RCC 7860 (cell line): ENCODE measurements at regions not wholly inside any gene's neighbourhood (a gene's known extent, or its start where the extent isn't known, plus 50 kb on each side); places are given as distances from the start of the nearest gene placed in this dataset.

ENCODE experiments used
- DNase-seq: peaks from one replicate; pipeline ENCODE4 v3.0.0-alpha.2; 2015; ENCODE audit warnings: low spot score
- FAIRE-seq: peaks from 2 replicates; lab custom pipeline; 2012; peaks lifted over from hg19 to GRCh38; lab: Jason Lieb, UNC

DNA sequence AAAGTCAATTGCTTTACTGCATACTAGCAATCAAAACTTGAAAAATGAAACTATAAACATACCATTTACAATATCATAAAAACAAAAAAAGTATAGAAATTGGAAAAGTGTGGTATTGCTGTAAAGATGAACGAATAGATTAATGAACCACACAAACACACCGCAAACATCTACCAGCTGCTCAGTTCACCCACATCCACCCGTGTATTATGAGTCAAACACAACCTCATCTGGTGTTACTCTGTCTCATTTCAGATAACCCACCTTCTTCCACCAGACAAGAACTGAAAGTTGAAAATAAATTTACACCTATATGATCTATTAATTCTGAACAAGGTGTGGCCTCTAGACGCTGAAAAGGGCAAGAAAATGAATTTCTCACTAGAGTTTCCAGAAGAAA is 53.3 kb downstream of the BLID start:
- no peak for FAIRE-seq
- no peak for DNase-seq

GRCh38 chr11:122059565-122059964 is 56.5 kb downstream of the BLID start:
- FAIRE-seq: no peak
- DNase-seq: no peak

DNA sequence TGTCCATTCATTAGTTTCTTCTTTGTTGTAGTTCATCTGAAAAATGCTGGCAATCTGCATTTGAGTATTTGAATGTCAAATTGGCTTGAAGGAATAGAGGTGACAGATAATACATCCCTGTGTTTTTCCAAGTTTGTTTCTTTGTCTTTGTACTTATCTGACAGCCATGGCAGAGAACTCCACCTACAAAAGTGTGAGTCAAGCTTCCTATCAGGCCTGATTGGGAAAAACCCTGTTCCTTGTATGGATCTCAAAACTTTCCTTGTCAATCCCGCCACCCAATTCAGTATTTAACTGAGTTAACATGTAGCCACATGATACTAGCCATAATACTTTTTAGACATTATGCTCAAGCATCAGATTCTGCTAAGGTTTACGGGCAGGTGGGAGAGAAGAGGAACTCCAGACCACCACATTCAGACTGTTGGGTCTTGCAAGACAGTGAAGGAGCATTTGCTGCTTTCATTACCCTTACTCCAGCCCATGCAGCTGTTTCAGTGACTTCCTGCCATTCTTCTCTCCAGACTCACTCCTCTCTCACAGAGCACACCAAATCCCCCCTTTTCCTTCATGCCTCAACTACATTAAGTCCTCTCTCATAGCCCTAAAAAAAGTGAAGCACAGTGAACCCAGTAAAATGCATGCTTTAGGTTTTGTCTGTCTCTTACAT is 65.9 kb downstream of the BLID start:
- DNase-seq (no peak), FAIRE-seq (no peak)

- FAIRE-seq (no peak), DNase-seq (no peak)
Observed at GRCh38 chr11:122048401-122048800, 67.6 kb downstream of the BLID start.

GRCh38 chr11:122046846-122047245 is 69.2 kb downstream of the BLID start:
- DNase-seq (no peak), FAIRE-seq (no peak)

DNA sequence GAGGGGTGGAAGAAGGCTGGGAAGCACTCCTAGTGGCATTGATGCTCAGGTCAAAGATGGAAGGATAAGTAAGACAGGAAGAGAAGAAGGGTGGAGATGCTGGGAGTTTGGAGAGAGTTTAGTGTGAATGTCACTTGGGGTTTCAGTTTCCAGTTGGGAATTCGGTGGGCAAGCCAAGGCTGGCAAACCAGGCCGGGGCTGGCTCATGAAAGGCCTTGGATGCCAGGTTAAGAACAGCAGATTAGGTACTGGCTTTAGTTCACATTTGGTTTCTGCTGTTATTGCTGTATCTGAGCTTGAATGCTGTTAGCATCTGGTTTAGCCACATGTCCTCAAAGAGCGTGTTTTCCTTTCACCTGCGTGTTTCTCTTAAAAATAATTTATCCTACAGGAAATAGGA is 69.6 kb downstream of the BLID start:
- DNase-seq (no peak), FAIRE-seq (no peak)

DNA sequence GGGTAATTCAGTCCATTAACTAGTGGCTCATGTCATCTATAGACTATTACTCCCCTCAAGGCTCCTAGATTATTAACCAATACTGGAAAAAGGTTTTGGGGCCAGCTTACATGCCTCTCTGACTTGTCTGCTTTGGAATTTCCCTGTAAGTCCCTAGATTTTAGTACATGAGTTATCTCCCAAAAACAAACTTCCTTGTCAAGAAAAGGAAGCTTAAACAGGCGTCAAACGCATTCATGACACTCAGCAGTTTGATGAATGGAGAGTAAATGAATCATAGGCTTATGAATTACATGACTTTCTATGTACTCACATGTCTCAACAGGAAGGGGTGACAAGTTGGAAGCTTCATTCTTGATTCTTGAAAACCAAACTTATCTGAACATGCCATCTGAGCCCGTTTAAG is 70.8 kb downstream of the BLID start:
- DNase-seq (peak; percentile 16), FAIRE-seq (no peak)

DNA sequence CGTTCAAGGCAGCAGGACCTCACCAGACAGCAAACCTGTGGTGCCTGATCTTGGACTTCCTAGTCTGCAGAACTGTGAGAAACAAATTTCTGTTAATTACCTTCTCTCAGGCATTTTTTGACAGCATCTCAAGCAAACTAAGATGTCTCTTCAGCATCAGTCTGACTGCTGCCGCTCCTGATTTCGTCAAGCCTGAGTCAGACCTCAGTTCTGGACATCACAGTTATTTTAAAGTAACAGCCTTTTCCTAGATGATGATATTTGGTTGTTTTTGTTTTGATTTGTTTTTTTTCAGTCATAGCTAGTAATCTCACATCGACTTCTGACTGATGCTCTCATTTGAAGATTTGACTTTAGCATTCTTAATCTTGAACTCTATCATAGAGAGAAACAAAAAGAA is 71.9 kb downstream of the BLID start:
- no peak for FAIRE-seq
- DNase-seq: no peak

DNA sequence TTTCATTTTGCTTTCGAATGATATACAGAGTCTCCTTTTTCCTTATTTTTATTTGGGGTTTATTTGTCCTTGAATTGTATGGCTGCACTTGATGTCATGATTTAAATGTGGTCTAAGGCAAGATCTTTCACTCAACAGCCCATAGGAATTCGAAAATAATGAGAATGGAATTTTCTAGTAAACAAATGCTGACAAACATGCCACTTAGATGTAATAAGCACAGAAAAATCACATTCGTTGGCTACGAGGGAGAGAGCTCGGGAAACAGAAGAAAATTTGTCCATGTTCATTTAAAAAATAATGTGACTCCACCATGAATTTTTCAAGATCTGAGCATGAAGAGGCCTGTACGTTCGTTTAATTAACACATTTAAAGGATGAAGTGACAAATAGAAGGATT is 73.0 kb downstream of the BLID start:
- FAIRE-seq (no peak), DNase-seq (no peak)

- DNase-seq (no peak), FAIRE-seq (no peak)
Observed at GRCh38 chr11:122040464-122040863, 75.6 kb downstream of the BLID start.

GRCh38 chr11:122038543-122038942 is 77.5 kb downstream of the BLID start:
- peak; percentile 14 for DNase-seq
- FAIRE-seq: no peak

DNA sequence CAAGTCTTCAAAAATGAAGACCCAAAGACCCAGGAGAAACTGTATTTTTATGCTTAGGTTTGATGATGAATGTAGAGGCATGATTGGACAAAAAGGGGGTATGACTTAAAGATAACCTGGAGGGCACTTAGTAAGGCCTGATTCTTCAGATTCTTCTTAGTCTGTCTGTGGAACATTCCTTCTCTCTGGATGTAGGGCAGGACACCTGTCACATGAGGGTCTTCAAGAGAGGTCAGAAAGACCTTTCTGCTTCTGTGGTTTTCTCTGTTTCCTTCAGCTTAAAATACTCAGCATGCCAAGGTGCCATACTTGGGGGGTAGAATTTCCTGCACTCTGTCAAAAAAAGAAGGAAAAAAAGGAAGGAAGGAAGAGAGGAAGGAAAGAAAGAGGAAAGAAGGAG is 78.1 kb downstream of the BLID start:
- FAIRE-seq: no peak
- no peak for DNase-seq

- DNase-seq: no peak
- no peak for FAIRE-seq
Observed at GRCh38 chr11:122036493-122036892, 79.5 kb downstream of the BLID start.

- DNase-seq (no peak), FAIRE-seq (no peak)
Observed at GRCh38 chr11:122036018-122036417, 80.0 kb downstream of the BLID start.

DNA sequence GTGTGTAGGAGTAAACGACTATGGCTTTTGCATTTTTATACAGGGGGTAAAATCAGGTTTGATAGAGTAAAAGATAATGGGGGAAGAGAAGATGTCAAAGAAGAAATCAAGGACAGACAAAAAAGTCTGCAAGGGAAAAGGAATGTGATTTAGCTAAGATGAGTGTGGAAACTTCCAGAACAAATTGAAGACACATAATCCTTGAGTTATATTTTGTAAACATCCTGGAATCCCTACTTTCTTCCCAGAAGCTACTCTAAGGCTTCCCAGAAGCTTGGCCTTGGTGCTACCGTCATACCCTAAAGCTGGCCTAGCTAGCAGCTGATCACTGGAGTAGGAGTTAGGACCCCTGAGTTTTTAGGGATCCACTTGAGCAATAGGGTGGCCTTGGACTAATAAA is 82.4 kb downstream of the BLID start:
- DNase-seq (no peak), FAIRE-seq (no peak)

DNA sequence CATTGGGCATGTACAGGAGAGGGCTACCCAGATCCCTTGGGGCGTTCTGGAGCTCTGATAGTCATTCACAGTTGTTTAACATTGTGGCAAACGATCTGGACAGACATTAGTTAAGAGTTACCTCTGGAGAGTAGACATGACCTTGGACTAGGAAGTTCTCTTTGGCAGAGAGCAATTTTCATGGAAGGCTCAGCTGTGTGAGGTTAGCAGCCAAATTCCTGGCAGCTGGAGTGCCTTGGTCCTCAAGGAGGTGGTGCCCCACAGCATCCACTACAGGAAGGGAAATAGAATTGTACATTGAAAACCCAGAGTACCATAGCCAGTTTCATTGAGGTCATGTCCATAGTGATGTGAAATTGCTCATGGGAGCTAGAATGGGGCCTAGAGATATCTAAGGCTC is 82.8 kb downstream of the BLID start:
- no peak for FAIRE-seq

GRCh38 chr11:122032317-122032716 is 83.7 kb downstream of the BLID start:
- no peak for FAIRE-seq
- no peak for DNase-seq

More for the DNA sequence above, 82.8 kb downstream of the BLID start:
- DNase-seq: no peak

DNA sequence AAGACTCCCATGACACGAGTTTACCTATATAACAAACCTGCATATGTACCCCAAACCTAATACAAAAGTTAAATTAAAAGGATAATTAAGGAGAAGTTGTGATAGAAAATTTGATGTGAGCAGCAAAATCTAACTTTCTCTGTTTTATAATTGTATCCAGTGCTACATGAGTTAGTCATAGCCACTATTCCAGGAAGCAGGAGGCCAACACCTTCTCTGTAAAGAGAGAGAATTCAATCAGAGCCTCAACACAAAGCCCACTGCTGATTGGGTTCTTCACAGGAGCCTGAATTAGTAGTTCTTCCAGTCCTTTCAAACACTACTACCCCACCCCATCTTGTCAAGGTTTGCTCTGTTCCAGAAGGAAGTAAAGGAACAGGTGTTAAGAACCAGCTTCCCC is 84.2 kb downstream of the BLID start:
- FAIRE-seq (no peak), DNase-seq (no peak)

DNA sequence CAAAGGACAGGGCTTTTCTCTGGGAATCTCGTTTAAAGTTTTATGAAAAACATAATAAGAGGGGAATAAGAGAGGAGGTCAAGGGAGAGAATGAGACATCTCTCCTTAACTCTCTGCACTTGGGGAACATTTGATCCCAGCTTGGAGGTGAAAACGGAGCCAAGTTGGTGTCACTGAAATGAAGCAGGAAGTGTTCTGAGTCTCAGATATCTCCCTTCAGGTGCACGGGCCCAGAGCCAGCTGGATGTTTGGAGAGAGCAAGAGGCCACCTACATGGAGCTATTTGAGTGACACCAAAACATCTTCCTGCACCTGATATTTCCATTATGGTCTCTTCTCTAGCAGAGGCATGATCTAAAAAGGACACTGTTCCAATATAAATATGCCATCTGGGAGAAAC is 85.7 kb downstream of the BLID start:
- no peak for FAIRE-seq
- DNase-seq: no peak

GRCh38 chr11:122028545-122028944 is 87.5 kb downstream of the BLID start:
- DNase-seq (no peak), FAIRE-seq (no peak)

- FAIRE-seq (no peak), DNase-seq (no peak)
Observed at GRCh38 chr11:122028036-122028435, 88.0 kb downstream of the BLID start.

DNA sequence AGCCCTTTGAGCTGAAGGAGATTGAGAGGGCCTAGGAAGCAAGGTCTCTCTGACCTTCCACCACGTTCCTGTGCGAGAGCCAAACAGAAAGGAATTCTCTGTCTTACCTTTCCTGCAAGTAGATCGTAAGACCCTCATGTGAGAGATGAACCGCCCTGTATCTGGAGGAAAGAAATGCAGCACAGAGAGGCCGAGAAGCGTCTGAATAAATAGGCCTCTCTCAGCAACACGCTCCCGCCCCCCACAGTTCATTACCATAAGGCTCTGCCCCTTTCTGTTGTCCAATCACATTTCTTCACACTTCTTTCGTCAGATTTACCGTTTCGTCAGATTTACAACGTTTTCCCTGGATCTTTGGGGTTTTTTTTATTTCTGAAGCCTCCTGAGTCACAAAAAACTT is 90.3 kb downstream of the BLID start:
- DNase-seq: no peak
- FAIRE-seq: no peak

- DNase-seq: no peak
- no peak for FAIRE-seq
Observed at GRCh38 chr11:122024278-122024677, 91.7 kb downstream of the BLID start.
